GM18870 (cell line): ENCODE measurements at regions not wholly inside any gene's neighbourhood (a gene's known extent, or its start where the extent isn't known, plus 50 kb on each side); places are given as distances from the start of the nearest gene placed in this dataset.
"Not testable (repeated sequence)": the region's sequence is repeated elsewhere in the genome, so short reads cannot be mapped to it uniquely, and the experiment has no call there.

ENCODE experiments used
- ATAC-seq: cut with Tn5 transposase; IDR thresholded peaks from one replicate; pipeline ENCODE4 v1.9.1; 2021; ENCODE audit warnings: moderate library complexity; ENCODE audit not compliant: unreplicated experiment

DNA sequence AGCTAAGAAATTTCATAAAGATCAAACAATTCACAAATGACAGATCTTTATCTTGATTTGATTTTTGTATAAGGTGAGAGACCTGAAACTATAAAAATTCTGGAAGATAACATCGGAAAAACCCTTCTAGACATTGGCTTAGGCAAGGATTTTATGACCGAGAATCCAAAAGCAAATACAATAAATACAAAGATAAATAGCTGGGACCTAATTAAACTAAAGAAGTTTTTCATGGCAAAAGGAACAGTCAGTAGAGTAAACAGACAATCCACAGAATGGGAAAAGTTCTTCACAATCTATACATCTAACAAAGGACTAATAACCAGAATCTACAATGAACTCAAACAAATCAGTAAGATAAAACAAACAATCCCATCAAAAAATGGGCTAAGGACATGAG is 116.9 kb upstream of the BCHE start:
- ATAC-seq: no peak

DNA sequence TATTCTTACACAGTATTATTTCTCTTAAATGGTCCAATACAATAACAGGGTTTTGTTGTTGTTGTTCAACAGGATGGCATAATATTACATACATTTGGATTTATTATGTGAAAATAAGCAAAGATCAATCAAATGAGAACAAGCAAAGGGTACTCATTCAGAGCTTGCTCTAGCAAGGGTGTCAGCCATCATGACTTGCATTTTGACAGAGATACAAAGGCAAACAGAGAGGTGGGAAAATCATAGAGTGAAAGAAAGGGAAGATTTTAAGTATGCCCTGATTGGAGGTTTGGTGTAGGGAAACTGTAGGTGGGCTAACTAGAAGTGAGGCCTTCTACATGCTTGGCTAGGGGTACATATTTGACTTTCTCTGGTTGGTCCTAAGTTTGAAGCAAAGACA is 109.1 kb upstream of the BCHE start:
- ATAC-seq: no peak

DNA sequence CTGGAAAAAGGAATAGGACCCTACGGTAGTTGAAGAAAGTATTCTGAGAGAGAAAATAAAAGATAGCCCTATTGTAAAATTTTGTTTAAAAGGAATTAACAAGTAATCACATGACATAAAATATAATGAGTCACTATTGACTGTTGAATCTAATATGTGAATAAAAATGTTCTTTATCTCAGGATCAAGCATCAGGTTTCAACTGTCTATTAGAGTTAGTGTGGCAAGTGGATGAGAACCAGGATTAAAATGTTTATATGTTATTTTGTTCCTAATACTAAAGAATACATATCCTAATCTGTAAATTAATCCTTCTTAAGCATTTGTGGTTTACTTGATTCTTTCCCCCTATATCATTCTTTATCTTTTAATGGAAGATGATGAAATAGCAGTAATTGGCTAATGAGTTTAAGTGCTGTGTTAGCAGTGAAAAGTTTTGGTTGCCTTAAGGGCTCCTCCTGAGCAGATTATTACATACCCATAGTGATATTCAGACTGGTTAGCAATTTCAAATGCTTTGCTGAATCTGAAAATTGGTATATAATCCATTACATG is 101.8 kb upstream of the BCHE start:
- ATAC-seq: no peak

DNA sequence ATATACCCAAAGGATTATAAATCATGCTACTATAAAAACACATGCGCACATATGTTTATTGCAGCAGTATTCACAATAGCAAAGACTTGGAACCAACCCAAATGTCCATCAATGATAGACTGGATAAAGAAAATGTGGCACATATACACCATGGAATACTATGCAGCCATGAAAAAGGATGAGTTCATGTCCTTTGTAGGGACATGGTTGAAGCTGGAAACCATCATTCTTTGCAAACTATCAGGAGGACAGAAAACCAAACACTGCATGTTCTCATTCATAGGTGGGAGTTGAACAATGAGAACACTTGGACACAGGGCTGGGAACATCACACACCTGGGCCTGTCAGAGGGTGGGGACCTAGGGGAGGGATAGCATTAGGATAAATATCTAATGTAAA is 98.9 kb upstream of the BCHE start:
- ATAC-seq: not testable (repeated sequence)

DNA sequence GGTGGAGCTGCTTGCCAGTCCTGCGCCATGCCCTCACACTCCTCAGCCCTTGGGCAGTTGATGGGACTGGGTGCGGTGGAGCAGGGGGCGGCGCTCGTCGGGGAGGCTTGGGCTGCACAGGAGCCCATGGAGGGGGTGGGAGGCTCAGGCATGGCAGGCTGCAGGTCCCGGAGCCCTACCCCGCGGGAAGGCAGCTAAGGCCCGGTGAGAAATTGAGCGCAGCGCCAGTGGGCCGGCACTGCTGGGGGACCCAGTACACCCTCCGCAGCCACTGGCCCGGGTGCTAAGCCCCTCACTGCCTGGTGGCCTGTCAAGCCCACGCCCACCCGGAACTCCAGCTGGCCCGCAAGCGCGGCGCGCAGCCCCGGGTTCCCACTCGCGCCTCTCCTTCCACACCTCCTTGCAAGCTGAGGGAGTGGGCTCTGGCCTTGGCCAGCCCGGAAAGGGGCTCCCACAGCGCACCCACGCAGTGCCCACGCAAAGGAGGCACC is 87.1 kb upstream of the BCHE start:
- ATAC-seq: not testable (repeated sequence)

DNA sequence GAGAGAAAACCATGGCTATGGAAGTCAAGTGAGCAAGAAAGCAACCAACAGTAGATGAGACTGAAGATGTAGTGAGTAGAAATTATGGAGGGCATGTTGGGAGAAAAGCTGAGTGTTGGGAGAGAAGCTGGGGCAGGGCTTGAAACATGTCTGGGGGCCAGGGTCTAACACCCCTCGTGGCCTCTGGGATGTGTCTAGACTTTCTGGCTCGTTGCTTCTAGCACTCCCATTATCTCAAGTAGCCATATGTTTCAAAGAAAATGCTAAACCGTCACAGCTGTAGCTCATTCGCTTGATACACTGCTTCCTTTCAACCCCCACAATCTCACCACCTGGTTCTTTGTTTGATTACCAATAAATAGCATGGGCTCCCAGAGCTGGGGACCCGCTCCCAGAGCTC is 83.8 kb upstream of the BCHE start:
- ATAC-seq: no peak

DNA sequence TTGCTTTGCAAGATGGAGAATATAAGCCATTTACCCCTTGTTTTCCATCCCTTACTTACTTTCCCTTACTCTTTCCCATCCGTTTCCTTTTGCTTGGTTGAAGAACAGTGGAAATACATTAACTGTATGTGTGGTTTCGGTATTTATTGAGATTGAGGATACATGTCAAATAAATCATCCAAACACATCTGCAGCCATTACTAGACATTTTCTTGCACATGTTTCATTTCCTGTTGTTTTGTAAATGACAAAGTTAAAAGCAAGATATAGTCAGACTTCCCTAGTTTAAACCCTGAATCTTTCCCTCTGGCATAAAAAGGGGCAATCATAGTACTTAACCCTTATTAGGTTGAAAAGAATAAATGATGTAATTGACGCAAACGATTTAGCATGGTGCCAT is 82.1 kb upstream of the BCHE start:
- no peak for ATAC-seq

DNA sequence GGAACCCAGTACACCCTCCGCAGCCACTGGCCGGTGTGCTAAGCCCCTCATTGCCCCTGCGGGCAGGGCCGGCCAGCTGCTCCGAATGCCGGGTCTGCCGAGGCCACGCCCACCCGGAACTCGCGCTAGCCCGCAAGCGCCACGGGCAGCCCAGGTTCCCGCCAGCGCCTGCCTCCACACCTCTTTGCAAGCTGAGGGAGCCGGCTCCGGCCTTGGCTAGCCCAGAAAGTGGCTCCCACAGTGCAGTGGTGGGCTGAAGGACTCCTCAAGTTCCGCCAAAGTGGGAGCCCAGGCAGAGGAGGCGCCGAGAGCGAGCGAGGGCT is 81.4 kb upstream of the BCHE start:
- no peak for ATAC-seq

DNA sequence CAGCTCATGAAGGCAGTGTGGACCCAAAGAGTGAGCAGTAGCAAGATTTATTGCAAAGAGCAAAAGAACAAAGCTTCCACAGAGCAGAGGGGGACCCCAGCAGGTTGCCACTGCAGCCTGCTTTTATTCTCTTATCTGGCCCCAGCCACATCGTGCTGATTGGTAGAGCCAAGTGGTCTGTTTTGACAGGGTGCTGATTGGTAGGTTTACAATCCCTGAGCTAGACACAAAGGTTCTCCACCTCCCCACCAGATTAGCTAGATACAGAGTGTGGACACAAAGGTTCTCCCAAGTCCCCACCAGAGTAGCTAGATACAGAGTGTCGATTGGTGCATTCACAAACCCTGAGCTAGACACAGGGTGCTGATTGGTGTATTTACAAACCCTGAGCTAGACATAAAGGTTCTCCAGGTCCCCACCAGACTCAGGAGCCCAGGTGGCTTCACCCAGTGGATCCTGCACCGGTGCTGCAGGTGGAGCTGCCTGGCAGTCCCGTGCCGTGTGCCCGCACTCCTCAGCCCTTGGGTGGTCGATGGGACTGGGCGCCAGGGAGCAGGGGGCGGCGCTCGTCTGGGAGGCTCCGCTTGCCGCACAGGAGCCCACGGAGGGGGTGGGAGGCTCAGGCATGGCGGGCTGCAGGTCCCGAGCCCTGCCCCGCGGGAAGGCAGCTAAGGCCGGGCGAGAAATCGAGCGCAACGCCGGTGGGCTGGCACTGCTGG is 80.9 kb upstream of the BCHE start:
- not testable (repeated sequence) for ATAC-seq

DNA sequence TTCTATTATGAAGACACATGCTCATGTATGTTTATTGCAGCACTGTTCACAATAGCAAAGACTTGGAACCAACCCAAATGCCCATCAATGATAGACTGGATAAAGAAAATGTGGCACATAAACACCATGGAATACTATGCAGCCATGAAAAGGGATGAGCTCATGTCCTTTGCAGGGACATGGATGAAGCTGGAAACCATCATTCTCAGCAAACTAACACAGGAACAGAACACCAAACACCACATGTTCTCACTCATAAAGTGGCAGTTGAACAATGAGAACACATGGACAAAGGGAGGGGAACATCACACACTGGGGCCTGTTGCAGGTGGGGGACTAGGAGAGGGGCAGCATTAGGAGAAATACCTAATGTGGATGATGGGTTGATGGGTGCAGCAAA is 77.9 kb upstream of the BCHE start:
- not testable (repeated sequence) for ATAC-seq

DNA sequence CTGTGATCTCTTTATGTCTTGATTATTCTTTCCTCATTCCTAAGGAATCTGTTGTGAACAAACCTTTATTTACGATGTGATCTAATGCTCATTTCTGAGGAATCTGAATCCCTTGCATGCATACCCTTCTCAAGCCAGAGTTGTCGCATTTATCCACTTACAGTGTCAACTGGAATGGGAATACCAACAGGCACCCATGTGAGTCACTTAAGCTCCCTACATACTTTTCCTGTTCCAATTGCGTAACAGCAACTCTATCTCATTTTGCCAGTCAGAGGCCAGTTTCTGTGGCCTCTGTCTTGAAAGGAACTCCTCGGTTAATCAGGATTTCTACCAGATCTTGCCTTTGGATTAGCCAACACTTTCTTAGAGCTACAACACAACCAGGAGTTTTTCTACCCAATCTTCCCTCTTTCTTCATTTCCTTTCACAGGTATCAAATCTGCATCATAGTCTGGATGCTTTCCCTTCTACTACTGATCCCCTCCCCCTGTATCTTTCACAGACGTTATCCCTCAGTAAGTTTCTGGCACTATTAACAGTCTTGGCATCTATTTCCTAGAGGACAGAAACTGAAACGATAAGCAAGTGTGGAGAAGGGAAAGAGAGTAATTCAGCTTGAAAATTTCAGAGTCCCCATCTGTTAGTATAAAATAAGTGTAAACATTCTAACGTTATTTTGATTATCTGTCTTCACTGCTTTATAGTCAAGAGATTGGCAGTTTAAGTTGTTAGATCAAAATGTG is 66.8 kb upstream of the BCHE start:
- ATAC-seq: no peak

DNA sequence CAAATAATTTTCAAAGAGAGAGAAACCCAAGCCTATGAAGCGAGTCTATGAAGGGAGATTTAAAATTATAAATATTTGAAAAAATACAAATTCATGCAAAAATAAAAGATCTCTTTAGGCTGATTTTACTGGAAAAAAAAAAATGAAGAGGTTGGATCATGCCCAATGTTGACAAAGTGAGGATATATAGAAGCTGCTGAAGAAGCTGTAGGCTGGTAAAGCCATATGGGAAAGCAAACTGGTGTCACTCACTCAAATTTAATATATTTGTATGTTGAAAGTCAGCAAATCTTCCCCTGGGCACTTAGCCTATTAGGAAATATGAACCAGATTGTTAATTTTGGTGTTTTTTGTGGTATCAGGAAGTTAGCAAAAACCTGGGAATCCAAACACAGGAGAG is 61.8 kb upstream of the BCHE start:
- ATAC-seq: no peak

DNA sequence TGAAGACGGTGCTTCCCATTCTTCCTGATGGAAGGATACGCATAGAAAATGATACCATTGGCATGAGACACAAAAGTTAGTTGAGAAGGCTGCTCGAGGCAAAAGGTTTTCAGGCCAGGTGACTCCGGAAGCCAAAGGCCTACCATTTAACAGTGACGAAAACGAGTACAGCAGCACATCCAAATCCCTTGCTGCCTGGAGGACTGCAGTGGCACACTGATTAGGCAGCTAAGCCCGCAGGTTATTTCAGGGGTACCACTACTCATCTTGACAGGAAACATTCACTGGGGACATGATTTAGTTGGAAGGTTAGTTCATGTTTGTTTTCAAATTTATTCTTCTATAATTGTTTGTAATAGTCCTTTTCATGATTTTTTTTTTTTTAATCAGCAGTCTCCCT is 59.9 kb upstream of the BCHE start:
- ATAC-seq: no peak

DNA sequence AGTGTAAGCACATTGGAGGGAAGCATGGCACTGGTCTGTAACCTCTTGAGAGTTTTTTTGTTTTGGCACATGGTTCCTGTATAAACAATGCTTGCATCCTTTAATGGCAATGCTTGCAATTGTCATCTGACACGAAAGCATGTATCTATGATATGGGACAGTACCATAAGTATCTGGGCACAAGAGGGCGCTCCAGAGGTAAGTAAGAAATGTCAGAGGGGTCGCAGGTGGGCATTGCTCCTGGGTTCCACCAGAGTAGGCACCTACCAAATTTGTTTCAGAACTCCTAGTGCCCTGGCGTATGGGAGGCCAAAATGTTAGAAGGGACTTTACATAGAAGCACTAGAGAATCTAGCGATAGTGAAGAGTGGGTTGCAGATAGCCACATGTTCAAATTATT is 58.7 kb upstream of the BCHE start:
- no peak for ATAC-seq

DNA sequence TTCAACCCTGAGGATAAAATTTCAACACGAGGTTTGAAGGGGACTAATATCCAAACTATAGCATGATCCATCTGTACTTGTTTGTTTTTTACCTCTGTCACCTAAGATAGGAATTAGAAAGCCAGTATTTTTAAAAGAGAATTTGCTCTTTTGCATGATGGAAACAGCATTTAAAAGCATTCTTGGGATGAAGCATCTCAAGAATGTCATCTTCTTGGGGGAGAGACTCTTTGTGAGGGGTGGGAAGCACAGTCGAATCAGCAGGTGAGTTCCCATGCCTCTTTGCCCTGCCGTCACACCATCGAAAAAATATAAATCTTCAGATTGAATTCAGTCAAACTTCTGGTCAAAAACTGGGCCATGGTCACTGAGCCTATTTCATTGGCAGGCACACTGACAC is 55.3 kb upstream of the BCHE start:
- no peak for ATAC-seq
